ENCODE measurements at regions not wholly inside any gene's neighbourhood (a gene's known extent, or its start where the extent isn't known, plus 50 kb on each side); places are given as distances from the start of the nearest gene placed in this dataset.
"Not testable (repeated sequence)": the region's sequence is repeated elsewhere in the genome, so short reads cannot be mapped to it uniquely, and the experiment has no call there.

- DNase-seq (ENCODE audit: low read depth), result no peak
Measured at GRCh38 chr5:4553978-4554377, 586.2 kb upstream of the ADAMTS16 start.

GRCh38 chr5:4555725-4556285 is 584.3 kb upstream of the ADAMTS16 start:
- no peak for DNase-seq (ENCODE audit: low read depth)

GRCh38 chr5:4561403-4561802 is 578.7 kb upstream of the ADAMTS16 start:
- DNase-seq (ENCODE audit: low read depth), result no peak

- DNase-seq (ENCODE audit: low read depth), result peak; percentile 26
Measured at GRCh38 chr5:4563400-4563799, 576.7 kb upstream of the ADAMTS16 start.

GRCh38 chr5:4570047-4570995 is 569.8 kb upstream of the ADAMTS16 start:
- DNase-seq (ENCODE audit: low read depth), result peak; percentile 6

- no peak for DNase-seq (ENCODE audit: low read depth)
Measured at GRCh38 chr5:4571248-4571948, 568.7 kb upstream of the ADAMTS16 start.

GRCh38 chr5:4572311-4573100 is 567.6 kb upstream of the ADAMTS16 start:
- peak; percentile 20 for DNase-seq (ENCODE audit: low read depth)

GRCh38 chr5:4575608-4576007 is 564.5 kb upstream of the ADAMTS16 start:
- DNase-seq (ENCODE audit: low read depth), result no peak

- peak; percentile 57 for DNase-seq (ENCODE audit: low read depth)
Measured at GRCh38 chr5:4576161-4576748, 563.9 kb upstream of the ADAMTS16 start.

GRCh38 chr5:4576908-4577307 is 563.2 kb upstream of the ADAMTS16 start:
- DNase-seq (ENCODE audit: low read depth), result no peak

- DNase-seq (ENCODE audit: low read depth), result no peak
Measured at GRCh38 chr5:4579679-4580078, 560.5 kb upstream of the ADAMTS16 start.

GRCh38 chr5:4580772-4581171 is 559.4 kb upstream of the ADAMTS16 start:
- DNase-seq (ENCODE audit: low read depth), result no peak

- DNase-seq (ENCODE audit: low read depth), result no peak
Measured at GRCh38 chr5:4581289-4581688, 558.8 kb upstream of the ADAMTS16 start.

- DNase-seq (ENCODE audit: low read depth), result peak; percentile 63
Measured at GRCh38 chr5:4584982-4585381, 555.1 kb upstream of the ADAMTS16 start.

- DNase-seq (ENCODE audit: low read depth), result no peak
Measured at GRCh38 chr5:4613440-4613839, 526.7 kb upstream of the ADAMTS16 start.

- DNase-seq (ENCODE audit: low read depth), result no peak
Measured at GRCh38 chr5:4614088-4614487, 526.0 kb upstream of the ADAMTS16 start.

GRCh38 chr5:4615369-4615768 is 524.8 kb upstream of the ADAMTS16 start:
- DNase-seq (ENCODE audit: low read depth), result not testable (repeated sequence)

GRCh38 chr5:4625206-4625896 is 514.8 kb upstream of the ADAMTS16 start:
- no peak for DNase-seq (ENCODE audit: low read depth)

- no peak for DNase-seq (ENCODE audit: low read depth)
Measured at GRCh38 chr5:4627131-4627530, 513.0 kb upstream of the ADAMTS16 start.

GRCh38 chr5:4627929-4628328 is 512.2 kb upstream of the ADAMTS16 start:
- no peak for DNase-seq (ENCODE audit: low read depth)

Measured in LHCN-M2 (cell line).